ENCODE measurements at regions not wholly inside any gene's neighbourhood (a gene's known extent, or its start where the extent isn't known, plus 50 kb on each side); places are given as distances from the start of the nearest gene placed in this dataset.

DNA sequence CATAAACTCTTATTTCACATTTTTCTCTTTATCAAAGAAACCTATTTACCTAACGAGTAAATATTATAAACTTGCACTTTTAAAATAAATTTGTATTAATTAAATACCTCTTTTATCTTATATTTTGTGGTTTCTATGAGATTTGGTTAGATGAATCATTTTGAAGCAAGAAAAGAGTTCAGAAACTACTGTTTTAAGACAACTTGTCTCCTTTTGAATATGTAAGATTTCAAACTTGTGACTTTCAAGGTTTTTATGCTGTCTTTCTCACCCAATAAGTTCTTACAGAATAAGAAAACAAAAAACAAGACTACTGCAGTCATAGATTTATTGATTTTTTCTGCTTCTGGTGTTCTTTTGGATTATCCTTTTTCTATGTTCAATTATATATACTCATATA lies 339.0 kb downstream of the SNAPC1 start:
- FAIRE-seq: peak; percentile 11

DNA sequence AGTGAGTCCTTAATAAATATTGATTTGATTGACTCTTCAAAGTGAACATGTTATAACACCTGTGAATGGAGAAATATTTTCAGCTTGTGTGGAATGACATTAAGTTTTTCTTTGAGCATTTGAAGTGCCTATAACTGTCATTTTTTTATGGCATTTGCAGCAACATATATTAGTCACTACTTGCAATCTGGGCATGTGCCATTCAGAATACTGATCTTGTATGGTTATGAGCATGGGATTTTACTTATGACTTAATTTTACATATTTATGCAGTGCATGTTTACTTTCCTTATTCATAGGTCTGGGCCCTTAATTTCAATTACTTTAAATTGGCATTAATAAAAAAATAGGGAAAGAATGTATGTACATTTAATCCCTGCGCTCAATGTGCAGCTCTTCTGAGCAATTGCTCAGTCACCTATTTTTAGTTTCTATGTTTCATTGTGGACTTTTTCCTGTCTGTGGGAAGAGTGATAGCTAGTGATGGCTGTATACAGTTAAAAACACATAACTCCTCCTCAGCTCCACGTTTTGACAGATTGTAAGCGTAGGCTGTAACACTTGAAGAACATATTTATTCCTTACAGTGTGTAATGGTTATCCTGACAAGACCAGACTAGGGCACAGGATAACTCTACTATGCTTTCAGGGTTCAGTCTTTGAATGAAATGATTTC lies 339.6 kb downstream of the SNAPC1 start:
- no peak for FAIRE-seq

DNA sequence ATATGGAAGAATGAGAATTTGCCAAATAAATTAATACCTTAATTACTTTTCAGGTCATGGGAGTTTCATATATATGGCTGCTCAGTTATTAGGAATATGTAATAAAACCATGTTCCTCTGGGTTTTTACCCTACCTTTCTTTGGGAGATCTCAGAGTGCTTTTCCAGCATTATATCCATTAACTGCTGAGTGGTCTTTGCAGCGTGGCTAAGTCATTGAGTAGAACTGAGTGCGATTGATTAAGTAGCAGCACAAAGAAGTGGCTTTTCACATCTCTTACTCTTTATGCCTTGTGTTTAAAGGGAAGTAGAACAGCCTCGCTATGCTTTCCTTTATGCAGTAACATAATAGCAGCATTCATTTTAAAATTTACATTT lies 340.1 kb downstream of the SNAPC1 start:
- FAIRE-seq: no peak

- FAIRE-seq: no peak
Measured at GRCh38 chr14:62103464-62103863, 341.2 kb downstream of the SNAPC1 start.

DNA sequence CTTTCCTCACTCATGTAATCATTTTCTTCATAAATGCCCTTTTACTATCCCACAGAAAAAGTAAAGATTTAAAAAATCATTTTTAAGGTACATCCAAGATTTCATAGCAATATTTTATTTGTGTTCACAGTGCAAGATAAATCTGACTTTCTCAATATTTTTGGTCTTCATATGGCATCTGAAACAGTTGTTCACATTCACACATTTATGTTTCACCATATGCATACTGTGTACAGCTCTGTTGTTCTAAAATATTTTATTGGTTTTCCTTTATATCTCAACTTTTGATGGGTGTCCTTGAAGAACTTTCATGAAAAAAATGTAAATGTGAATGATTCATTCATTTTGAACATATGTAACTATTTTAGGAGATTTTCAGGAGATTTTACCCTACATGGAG lies 348.7 kb downstream of the SNAPC1 start:
- no peak for FAIRE-seq

- no peak for FAIRE-seq
Measured at GRCh38 chr14:62117010-62117750, 355.0 kb downstream of the SNAPC1 start.

- FAIRE-seq: no peak
Measured at GRCh38 chr14:62117751-62118105, 355.5 kb downstream of the SNAPC1 start.

- no peak for FAIRE-seq
Measured at GRCh38 chr14:62118461-62118860, 356.2 kb downstream of the SNAPC1 start.

DNA sequence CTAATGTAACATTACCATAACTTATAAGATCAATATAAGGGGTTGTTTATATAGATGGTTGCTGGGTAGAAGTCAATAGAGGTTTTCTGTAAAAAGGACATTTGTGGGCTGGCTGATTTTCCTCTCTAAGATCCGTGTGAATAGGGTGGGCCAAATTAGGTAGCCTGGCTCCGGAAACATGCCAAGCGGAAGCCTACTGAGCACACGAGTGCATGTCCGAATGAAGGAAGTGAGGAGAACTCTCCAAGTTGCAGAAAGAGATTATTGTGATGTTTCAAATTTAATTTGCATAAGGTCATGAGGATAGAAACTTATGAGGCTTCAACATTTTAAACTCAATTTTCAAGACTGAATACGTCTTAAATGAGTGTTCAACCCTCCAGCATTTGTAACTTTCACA lies 356.7 kb downstream of the SNAPC1 start:
- no peak for FAIRE-seq

DNA sequence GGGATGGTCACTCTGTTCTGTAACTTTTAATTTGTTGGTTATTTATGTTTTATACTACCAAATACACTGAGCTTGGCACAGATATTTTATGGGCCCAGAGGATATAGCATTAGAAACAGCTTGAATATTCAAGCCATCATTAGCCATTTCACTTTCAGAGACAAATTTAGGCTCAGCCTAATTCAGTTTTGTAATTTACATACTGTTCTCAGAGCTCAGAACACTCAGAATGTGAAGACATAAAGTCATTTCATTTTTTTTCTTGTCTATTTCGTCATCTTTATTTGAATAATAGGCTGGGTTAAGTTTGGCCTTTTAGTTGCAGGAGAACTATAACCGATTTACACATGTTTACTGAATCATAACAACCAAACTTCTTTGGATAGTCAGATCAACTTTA lies 361.7 kb downstream of the SNAPC1 start:
- FAIRE-seq: no peak

DNA sequence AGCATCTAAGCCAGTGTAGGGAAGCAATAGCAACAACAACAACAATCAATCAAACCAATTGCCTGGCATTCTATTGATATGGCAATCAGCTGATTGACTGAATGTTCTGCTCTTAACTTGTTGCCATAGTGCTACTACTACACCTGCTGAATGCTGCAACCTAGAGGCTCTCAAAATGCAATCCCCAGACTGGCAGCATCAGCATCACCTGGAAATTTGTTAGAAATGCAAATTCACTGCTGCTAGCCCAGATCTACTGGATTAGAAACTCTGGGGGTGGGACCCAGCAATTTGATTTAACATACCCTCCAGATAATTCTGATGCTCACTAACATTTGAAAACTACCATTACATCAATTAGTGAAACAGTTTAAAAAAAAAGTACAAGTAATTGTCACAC lies 363.6 kb downstream of the SNAPC1 start:
- no peak for FAIRE-seq

GRCh38 chr14:62126879-62127478 lies 364.8 kb downstream of the SNAPC1 start:
- peak; percentile 94 for FAIRE-seq

- FAIRE-seq: no peak
Measured at GRCh38 chr14:62130441-62130840, 368.2 kb downstream of the SNAPC1 start.

GRCh38 chr14:62133776-62134550 lies 371.7 kb downstream of the SNAPC1 start:
- FAIRE-seq: no peak

DNA sequence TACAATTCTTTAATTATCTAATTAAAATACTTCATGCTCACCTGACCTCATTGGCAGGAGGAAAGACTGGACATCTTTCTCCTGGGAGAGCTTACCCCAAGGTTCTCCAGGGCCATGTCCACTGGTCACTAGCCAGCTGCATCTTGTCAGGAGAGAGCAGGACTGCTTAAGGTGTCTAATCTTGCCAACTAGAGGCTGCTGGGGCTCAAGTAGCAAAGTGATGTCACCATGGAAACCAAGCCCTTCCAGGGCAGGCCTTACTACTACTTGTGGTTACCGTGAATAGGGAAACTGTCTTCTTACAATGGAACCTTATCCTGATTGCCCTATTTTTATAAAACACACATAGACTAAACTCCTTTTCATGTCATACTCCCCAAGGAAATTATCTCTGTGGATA lies 376.4 kb downstream of the SNAPC1 start:
- FAIRE-seq: no peak

DNA sequence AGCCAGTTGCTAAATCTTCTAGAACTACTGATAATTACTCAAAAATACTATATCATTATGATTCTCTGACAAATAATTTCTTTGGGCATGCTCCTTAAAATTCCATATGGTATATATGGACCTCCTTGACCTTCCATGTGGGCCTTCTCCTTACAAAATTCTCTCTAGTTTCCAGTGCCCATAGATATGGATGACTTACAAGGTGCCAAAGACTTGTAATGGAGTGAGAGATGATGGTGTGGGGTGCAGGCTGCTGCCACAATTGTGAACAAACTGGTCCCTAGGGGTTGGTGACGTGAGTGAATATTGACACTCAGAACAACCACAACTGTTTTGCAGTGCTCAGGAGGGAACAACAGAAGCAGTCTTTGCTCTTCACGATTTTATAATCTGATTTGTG lies 378.9 kb downstream of the SNAPC1 start:
- no peak for FAIRE-seq

DNA sequence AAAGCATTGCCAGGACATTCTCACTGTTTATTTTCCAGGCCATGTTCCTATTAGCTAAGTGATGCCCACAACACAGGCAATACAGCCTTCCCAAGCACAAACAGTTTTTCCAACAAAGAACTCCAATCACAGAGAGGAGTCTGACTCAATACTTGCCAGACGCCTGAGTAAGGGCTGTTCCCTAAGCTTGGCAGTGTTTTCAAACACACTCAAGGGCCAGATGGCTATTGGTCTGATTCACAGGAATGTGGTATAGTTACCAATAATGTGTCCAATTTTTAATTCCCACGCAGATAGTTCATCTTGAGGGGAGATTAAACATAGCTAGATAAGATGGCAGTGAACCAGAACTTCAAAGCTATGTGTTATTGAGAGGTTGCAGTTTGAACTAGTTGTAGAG lies 381.0 kb downstream of the SNAPC1 start:
- no peak for FAIRE-seq

DNA sequence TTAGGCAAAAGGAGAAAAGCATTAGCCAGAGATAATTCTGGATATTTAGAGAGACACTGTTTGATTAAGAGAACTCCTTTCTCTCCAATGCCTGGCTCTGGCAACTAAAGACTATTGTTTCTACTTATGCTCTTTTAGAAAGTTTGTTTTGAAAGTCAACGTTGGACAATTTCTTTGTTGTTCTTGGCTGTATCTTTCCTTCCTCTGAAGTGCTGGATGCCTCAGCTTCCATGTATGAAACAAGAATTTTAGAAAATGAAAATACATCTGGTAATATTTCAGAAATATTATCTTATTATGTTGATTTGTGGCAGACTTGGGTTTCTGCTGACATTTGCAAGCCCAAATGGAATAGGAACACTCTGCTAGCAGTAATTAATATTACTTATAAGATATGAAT lies 382.6 kb downstream of the SNAPC1 start:
- FAIRE-seq: no peak

GRCh38 chr14:62146030-62146429 lies 383.8 kb downstream of the SNAPC1 start:
- FAIRE-seq: no peak

GRCh38 chr14:62156052-62156451 lies 393.8 kb downstream of the SNAPC1 start:
- FAIRE-seq: no peak

DNA sequence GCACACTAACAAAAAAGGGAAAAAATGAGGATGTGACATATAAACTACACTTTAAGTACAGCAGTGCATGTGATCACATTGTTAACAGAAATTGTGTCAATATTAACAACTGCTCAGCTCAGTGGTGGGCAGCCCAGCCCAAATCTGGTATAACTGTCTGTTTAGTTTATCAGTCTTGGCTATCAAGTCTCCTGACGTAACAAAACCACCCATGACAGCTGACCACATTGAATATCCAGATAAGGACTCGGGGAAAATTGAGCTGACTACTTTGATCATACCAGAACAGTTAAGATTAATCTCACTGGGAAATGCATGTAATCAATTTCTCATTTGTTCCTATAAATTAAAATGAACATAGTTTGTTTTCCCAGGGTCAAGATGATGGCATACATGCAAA lies 396.6 kb downstream of the SNAPC1 start:
- no peak for FAIRE-seq

- FAIRE-seq: no peak
Measured at GRCh38 chr14:62159314-62159713, 397.1 kb downstream of the SNAPC1 start.

GRCh38 chr14:62162998-62163589 lies 400.9 kb downstream of the SNAPC1 start:
- peak; percentile 80 for FAIRE-seq
